NCI-H2227 (cell line): ENCODE measurements at regions not wholly inside any gene's neighbourhood (a gene's known extent, or its start where the extent isn't known, plus 50 kb on each side); places are given as distances from the start of the nearest gene placed in this dataset.
A peak's percentile ranks its signal among the peaks of the same experiment; 100 is the strongest.
"Not testable (repeated sequence)": the region's sequence is repeated elsewhere in the genome, so short reads cannot be mapped to it uniquely, and the experiment has no call there.

Experiments
- DNase-seq: peaks from one replicate; lab custom pipeline; 2025; ENCODE audit not compliant: unreplicated experiment; lab: John Stamatoyannopoulos, UW

- DNase-seq, result no peak
Measured at GRCh38 chr17:77509089-77509488, 368.3 kb downstream of the SEC14L1 start.

GRCh38 chr17:77509599-77509998 lies 368.8 kb downstream of the SEC14L1 start:
- DNase-seq, result no peak

- DNase-seq, result no peak
Measured at GRCh38 chr17:77510133-77510796, 369.5 kb downstream of the SEC14L1 start.

- no peak for DNase-seq
Measured at GRCh38 chr17:77511514-77512061, 370.8 kb downstream of the SEC14L1 start.

GRCh38 chr17:77512062-77512946 lies 371.5 kb downstream of the SEC14L1 start:
- DNase-seq, result peak; percentile 81

- no peak for DNase-seq
Measured at GRCh38 chr17:77513045-77513444, 372.3 kb downstream of the SEC14L1 start.

GRCh38 chr17:77515227-77515626 lies 374.5 kb downstream of the SEC14L1 start:
- no peak for DNase-seq

GRCh38 chr17:77516902-77517301 lies 376.1 kb downstream of the SEC14L1 start:
- DNase-seq, result no peak

- DNase-seq, result no peak
Measured at GRCh38 chr17:77521076-77521475, 380.3 kb downstream of the SEC14L1 start.

GRCh38 chr17:77523540-77523939 lies 382.8 kb downstream of the SEC14L1 start:
- no peak for DNase-seq

- no peak for DNase-seq
Measured at GRCh38 chr17:77526259-77526711, 385.5 kb downstream of the SEC14L1 start.

- DNase-seq, result peak; percentile 29
Measured at GRCh38 chr17:77526728-77527350, 386.1 kb downstream of the SEC14L1 start.

- DNase-seq, result no peak
Measured at GRCh38 chr17:77527409-77527808, 386.6 kb downstream of the SEC14L1 start.

GRCh38 chr17:77527836-77528505 lies 387.2 kb downstream of the SEC14L1 start:
- no peak for DNase-seq

- DNase-seq, result peak; percentile 85
Measured at GRCh38 chr17:77528516-77529327, 388.0 kb downstream of the SEC14L1 start.

- DNase-seq, result no peak
Measured at GRCh38 chr17:77529328-77529650, 388.5 kb downstream of the SEC14L1 start.

- no peak for DNase-seq
Measured at GRCh38 chr17:77530591-77530990, 389.8 kb downstream of the SEC14L1 start.

GRCh38 chr17:77531002-77531401 lies 390.2 kb downstream of the SEC14L1 start:
- DNase-seq, result no peak

GRCh38 chr17:77531641-77532040 lies 390.9 kb downstream of the SEC14L1 start:
- no peak for DNase-seq

GRCh38 chr17:77533697-77534096 lies 392.9 kb downstream of the SEC14L1 start:
- not testable (repeated sequence) for DNase-seq
